H1 (cell line): ENCODE measurements at regions not wholly inside any gene's neighbourhood (a gene's known extent, or its start where the extent isn't known, plus 50 kb on each side); places are given as distances from the start of the nearest gene placed in this dataset.

Experiments
- CREB1 ChIP-seq: IDR thresholded peaks from 2 replicates; pipeline ENCODE4 v1.6.1; 2012; ENCODE audit warnings: inconsistent platforms
- GABPA ChIP-seq: IDR thresholded peaks from 2 replicates; pipeline ENCODE4 v1.6.1; 2011; ENCODE audit warnings: mild to moderate bottlenecking, low read length, moderate library complexity, borderline replicate concordance; ENCODE audit not compliant: insufficient read depth
- SAP30 ChIP-seq: fragments of 300-600 bp; sonication (generic); IDR thresholded peaks from 2 replicates; pipeline ENCODE4 v1.7.1; 2012; ENCODE audit warnings: low read length, moderate library complexity, mild to moderate bottlenecking, inconsistent platforms; ENCODE audit not compliant: insufficient read depth, insufficient replicate concordance
- SP2 ChIP-seq: IDR thresholded peaks from 2 replicates; pipeline ENCODE4 v1.6.1; 2012; ENCODE audit warnings: mild to moderate bottlenecking, low read length, inconsistent platforms
- YY1 ChIP-seq: IDR thresholded peaks from 2 replicates; pipeline ENCODE4 v1.6.1; 2011; ENCODE audit warnings: low read depth, mild to moderate bottlenecking, low read length

DNA sequence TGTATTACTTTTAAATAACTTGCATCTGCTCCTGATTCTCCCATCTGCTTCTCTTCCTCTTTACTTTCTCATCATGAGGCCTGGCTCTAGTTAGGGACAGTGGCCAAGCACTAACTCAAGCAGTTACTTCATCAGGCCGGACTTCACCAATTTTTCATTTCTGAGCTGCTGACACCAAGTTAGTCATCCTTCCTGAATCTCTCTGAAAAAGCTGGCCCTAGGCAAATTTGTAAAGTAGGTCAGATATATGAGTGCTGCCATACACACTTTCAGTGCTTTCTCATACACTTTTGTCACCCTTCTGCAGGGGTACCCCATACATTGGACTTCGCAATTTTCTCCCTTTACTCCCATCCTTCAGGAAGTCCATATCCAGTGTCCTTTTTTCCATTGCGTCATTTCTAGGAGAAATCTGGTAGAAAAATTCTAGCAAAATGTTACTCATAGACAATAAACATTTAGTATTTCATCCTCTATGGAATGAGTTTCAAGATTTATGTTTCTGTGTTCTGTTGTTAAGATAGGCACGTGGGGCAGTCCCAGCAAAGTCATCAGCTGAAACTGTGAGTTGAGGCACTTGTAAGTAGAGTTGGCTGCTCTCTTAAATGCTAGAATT is 276.8 kb upstream of the TMPO start (continued):
- TF ChIP-seq GABPA: no peak
- no peak for TF ChIP-seq YY1
- TF ChIP-seq SAP30: no peak
- TF ChIP-seq SP2: no peak
- no peak for TF ChIP-seq CREB1
- TF ChIP-seq, all 59 proteins: peak for 0
